Naive B cell (primary cell): ENCODE measurements at regions not wholly inside any gene's neighbourhood (a gene's known extent, or its start where the extent isn't known, plus 50 kb on each side); places are given as distances from the start of the nearest gene placed in this dataset.
"Not testable (repeated sequence)": the region's sequence is repeated elsewhere in the genome, so short reads cannot be mapped to it uniquely, and the experiment has no call there.

Experiments
- ATAC-seq, 2 donors: fragments of 150-1000 bp; cut with Tn5 transposase; 2 replicates each; pipeline ENCODE4 v1.10.0; 2021; ENCODE audit warnings: low read depth in 2 of 2, mild to moderate bottlenecking in 2 of 2, moderate library complexity in 2 of 2
- DNase-seq: peaks from one replicate; pipeline ENCODE4 v3.0.0; 2022
- H3K27ac Mint-ChIP-seq, 6 donors: one replicate each; pipeline ENCODE4 v1.8.0; 2020 to 2022; ENCODE audit warnings: mild to moderate bottlenecking in 6 of 6, mixed read lengths in 6 of 6, moderate library complexity in 5 of 6, inconsistent platforms in 2 of 6
- H3K27me3 Mint-ChIP-seq, 3 donors: one replicate each; pipeline ENCODE4 v1.8.0; 2021 to 2022; ENCODE audit warnings: mixed read lengths in 3 of 3, mild to moderate bottlenecking in 1 of 3
- H3K36me3 Mint-ChIP-seq, 2 donors: one replicate each; pipeline ENCODE4 v1.8.0; 2020 to 2022; ENCODE audit warnings: mixed read lengths in 2 of 2, inconsistent platforms in 1 of 2, mild to moderate bottlenecking in 1 of 2
- H3K4me1 Mint-ChIP-seq, 3 donors: one replicate each; pipeline ENCODE4 v1.8.0; 2020 to 2022; ENCODE audit warnings: mixed read lengths in 3 of 3, inconsistent platforms in 1 of 3, mild to moderate bottlenecking in 1 of 3, moderate library complexity in 1 of 3
- H3K4me3 Mint-ChIP-seq, 8 donors: one replicate each; pipeline ENCODE4 v1.8.0; 2020 to 2022; ENCODE audit warnings: mild to moderate bottlenecking in 8 of 8, mixed read lengths in 8 of 8, moderate library complexity in 8 of 8, inconsistent platforms in 2 of 8
- H3K9me3 Mint-ChIP-seq, 7 donors: one replicate each; pipeline ENCODE4 v1.8.0; 2020 to 2022; ENCODE audit warnings: mixed read lengths in 7 of 7, mild to moderate bottlenecking in 5 of 7, inconsistent platforms in 2 of 7, moderate library complexity in 1 of 7

DNA sequence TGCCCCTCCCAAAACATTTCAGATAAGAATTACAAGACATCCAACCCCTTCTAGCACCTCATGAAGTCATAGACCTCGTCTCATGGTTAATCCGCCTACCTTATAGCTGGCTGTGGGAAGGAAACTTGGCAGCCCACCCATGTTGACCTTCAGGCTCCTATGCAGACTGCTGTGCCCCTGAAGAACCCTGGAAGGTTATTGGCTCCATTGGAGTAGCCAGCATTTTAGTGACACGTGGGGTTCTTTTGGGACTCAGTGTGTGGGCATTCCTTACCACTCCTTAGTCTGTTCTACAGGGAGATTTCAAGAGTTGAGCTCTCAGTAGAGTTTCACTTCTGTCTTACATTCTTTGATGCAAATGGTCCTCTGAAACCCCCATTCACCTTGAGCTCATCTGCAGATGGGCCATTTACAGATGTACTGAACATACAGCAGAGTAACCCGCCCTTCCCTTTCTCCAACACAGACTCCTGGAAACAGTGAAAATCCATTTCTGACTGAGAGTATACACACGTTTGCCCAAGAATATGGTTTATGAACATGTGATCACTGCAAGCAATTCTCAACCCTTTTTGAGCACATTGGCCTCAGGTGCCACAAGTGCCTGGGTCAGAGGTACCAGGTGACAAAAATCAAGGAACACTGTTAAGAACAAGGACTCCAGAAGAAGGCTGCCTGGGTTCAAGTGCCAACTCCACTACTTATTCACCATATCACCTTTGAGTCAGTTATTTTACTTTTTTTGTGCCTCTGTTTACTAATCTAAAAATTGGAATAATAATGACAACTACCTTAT lies 54.0 kb upstream of the HECW1 start:
- ATAC-seq: no peak
- peaks cover 0 to 7% (median 7%) of the 10 kb centered on the region in 3 donors for H3K4me1 Mint-ChIP-seq
- peaks cover 0 to 2% (median 0%) of the 10 kb centered on the region in 7 donors for H3K9me3 Mint-ChIP-seq
- DNase-seq: no peak
- H3K36me3 Mint-ChIP-seq: no peaks in the 10 kb centered on the region
- H3K27me3 Mint-ChIP-seq: no peaks in the 10 kb centered on the region
- no peak overlapping the region for H3K27ac Mint-ChIP-seq
- H3K4me3 Mint-ChIP-seq: peak overlapping the region in 2 of 8 donors; percentile 47 to 61

DNA sequence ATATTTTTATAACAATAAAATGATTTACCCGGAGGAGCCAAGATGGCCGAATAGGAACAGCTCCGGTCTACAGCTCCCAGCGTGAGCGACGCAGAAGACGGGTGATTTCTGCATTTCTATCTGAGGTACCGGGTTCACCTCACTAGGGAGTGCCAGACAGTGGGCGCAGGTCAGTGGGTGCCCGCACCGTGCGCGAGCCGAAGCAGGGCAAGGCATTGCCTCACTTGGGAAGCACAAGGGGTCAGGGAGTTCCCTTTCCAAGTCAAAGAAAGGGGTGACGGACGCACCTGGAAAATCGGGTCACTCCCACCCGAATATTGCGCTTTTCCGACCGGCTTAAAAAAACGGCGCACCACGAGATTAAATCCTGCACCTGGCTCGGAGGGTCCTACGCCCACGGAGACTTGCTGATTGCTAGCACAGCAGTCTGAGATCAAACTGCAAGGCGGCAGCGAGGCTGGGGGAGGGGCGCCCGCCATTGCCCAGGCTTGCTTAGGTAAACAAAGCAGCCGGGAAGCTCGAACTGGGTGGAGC lies 53.3 kb upstream of the HECW1 start:
- peak overlapping the region in 1 of 8 donors; percentile 25 for H3K4me3 Mint-ChIP-seq
- H3K9me3 Mint-ChIP-seq, ATAC-seq, H3K4me1 Mint-ChIP-seq, DNase-seq, H3K36me3 Mint-ChIP-seq, H3K27me3 Mint-ChIP-seq, H3K27ac Mint-ChIP-seq: not testable (repeated sequence)
